ENCODE measurements at regions not wholly inside any gene's neighbourhood (a gene's known extent, or its start where the extent isn't known, plus 50 kb on each side); places are given as distances from the start of the nearest gene placed in this dataset.

DNA sequence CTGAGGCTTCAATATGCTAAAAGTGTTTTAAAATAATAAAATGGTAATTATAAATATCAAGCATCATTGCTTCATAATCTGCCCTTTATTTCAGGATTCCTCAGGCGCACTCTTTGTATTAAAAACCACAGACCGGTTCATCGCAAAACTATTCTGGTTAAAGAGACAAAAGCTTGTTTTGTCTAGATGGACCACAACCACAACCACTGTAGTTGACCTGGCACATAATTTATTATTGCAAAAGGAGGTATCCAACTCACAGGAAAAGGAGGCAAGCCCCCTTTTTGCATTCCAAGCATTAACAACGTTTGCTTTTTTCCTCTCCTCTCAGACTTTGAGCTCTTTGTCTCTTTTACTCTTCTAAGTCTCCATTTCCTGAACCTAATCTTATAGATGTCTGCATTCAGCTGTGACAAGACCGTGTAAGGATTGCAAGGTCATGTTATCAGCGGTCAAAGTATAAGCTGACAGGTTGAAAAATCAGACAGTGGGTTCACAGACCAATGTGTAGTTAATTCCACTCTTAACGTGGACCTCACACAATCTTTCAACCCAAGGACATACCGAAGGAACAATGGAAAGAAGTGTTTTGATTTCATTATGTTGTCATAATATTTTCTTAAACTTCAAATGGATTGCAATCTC lies 1057.6 kb downstream of the GALC start:
- TF ChIP-seq, protein P1, sequence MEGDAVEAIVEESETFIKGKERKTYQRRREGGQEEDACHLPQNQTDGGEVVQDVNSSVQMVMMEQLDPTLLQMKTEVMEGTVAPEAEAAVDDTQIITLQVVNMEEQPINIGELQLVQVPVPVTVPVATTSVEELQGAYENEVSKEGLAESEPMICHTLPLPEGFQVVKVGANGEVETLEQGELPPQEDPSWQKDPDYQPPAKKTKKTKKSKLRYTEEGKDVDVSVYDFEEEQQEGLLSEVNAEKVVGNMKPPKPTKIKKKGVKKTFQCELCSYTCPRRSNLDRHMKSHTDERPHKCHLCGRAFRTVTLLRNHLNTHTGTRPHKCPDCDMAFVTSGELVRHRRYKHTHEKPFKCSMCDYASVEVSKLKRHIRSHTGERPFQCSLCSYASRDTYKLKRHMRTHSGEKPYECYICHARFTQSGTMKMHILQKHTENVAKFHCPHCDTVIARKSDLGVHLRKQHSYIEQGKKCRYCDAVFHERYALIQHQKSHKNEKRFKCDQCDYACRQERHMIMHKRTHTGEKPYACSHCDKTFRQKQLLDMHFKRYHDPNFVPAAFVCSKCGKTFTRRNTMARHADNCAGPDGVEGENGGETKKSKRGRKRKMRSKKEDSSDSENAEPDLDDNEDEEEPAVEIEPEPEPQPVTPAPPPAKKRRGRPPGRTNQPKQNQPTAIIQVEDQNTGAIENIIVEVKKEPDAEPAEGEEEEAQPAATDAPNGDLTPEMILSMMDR (IDR thresholded peaks at IDR 0.05), result no peak
- TF ChIP-seq POLR2A (IDR thresholded peaks at IDR 0.05), result no peak
